ENCODE measurements at regions not wholly inside any gene's neighbourhood (a gene's known extent, or its start where the extent isn't known, plus 50 kb on each side); places are given as distances from the start of the nearest gene placed in this dataset.

- no peak overlapping the region for H3K27ac ChIP-seq (ENCODE audit: low read depth in 1 of 2, low read length in 1 of 2)
- H3K9me3 ChIP-seq (ENCODE audit: control insufficient read depth in 4 of 4, insufficient read depth in 3 of 4, low read length in 3 of 4), result peaks cover 0 to 2% (median 0%) of the 10 kb centered on the region in 4 donors
- no peaks in the 10 kb centered on the region for H3K27me3 ChIP-seq (ENCODE audit: control insufficient read depth in 3 of 3, insufficient read depth in 3 of 3, low read length in 2 of 3)
- DNase-seq (no peak), ATAC-seq (ENCODE audit: insufficient read depth, low FRiP score) (no peak)
- H3K4me1 ChIP-seq (ENCODE audit: control insufficient read depth in 5 of 5, insufficient read depth in 5 of 5, low read length in 5 of 5), result no peaks in the 10 kb centered on the region
- TF ChIP-seq, protein P1, sequence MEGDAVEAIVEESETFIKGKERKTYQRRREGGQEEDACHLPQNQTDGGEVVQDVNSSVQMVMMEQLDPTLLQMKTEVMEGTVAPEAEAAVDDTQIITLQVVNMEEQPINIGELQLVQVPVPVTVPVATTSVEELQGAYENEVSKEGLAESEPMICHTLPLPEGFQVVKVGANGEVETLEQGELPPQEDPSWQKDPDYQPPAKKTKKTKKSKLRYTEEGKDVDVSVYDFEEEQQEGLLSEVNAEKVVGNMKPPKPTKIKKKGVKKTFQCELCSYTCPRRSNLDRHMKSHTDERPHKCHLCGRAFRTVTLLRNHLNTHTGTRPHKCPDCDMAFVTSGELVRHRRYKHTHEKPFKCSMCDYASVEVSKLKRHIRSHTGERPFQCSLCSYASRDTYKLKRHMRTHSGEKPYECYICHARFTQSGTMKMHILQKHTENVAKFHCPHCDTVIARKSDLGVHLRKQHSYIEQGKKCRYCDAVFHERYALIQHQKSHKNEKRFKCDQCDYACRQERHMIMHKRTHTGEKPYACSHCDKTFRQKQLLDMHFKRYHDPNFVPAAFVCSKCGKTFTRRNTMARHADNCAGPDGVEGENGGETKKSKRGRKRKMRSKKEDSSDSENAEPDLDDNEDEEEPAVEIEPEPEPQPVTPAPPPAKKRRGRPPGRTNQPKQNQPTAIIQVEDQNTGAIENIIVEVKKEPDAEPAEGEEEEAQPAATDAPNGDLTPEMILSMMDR (IDR thresholded peaks at IDR 0.05; ENCODE audit: control extremely low read depth, extremely low read depth), result no peak
- no peak overlapping the region for H3K4me3 ChIP-seq
- no peaks in the 10 kb centered on the region for H3K36me3 ChIP-seq (ENCODE audit: control insufficient read depth in 4 of 4, insufficient read depth in 4 of 4, low read length in 4 of 4)
- no peak overlapping the region for H3K9ac ChIP-seq (ENCODE audit: insufficient read depth in 1 of 2, low read length in 2 of 2)
- WGBS, 2 donors, result 77 to 84% methylated on average over 5 of the region's 5 CpGs
Observed at GRCh38 chr1:98336472-98337083, 324.9 kb upstream of the SNX7 start.

GRCh38 chr1:98333936-98334335 lies 327.6 kb upstream of the SNX7 start:
- no peak overlapping the region for H3K4me3 ChIP-seq

DNA sequence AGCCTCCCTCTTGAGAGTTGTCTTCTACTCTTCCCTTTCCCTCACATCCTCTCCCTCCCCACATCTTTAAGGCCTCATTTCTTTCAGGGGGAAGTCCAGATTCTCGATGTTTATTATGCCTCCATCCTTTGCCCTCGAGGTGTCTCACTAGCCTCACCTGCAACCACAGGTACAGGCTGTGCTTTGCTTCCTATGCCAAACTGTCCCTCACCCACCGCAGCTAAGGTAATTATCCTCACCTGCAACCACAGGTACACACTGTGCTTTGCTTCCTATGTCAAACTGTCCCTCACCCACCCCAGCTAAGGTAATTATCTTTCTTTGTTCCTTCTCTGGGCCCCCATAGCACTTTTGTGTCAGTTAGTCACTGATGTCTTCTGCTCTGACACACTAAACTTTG lies 328.1 kb upstream of the SNX7 start:
- no peaks in the 10 kb centered on the region for H3K36me3 ChIP-seq (ENCODE audit: control insufficient read depth in 4 of 4, insufficient read depth in 4 of 4, low read length in 4 of 4)
- H3K27ac ChIP-seq (ENCODE audit: low read depth in 1 of 2, low read length in 1 of 2), result no peak overlapping the region
- WGBS, 2 donors, result 88 to 95% methylated on average over 3 of the region's 3 CpGs
- peaks cover 0 to 2% (median 0%) of the 10 kb centered on the region in 4 donors for H3K9me3 ChIP-seq (ENCODE audit: control insufficient read depth in 4 of 4, insufficient read depth in 3 of 4, low read length in 3 of 4)
- DNase-seq, result no peak
- no peak overlapping the region for H3K9ac ChIP-seq (ENCODE audit: insufficient read depth in 1 of 2, low read length in 2 of 2)
- H3K4me3 ChIP-seq, result no peak overlapping the region
- TF ChIP-seq, protein P1 (IDR thresholded peaks at IDR 0.05; ENCODE audit: control extremely low read depth, extremely low read depth), result no peak
- H3K4me1 ChIP-seq (ENCODE audit: control insufficient read depth in 5 of 5, insufficient read depth in 5 of 5, low read length in 5 of 5), result no peaks in the 10 kb centered on the region
- ATAC-seq (ENCODE audit: insufficient read depth, low FRiP score), result no peak
- no peaks in the 10 kb centered on the region for H3K27me3 ChIP-seq (ENCODE audit: control insufficient read depth in 3 of 3, insufficient read depth in 3 of 3, low read length in 2 of 3)

More at GRCh38 chr1:98333936-98334335, 327.6 kb upstream of the SNX7 start:
- Histone ChIP-seq H3K4me1 (ENCODE audit: control insufficient read depth in 5 of 5, insufficient read depth in 5 of 5, low read length in 5 of 5) (no peaks in the 10 kb centered on the region), H3K9me3 (ENCODE audit: control insufficient read depth in 4 of 4, insufficient read depth in 3 of 4, low read length in 3 of 4) (peaks cover 0 to 2% (median 0%) of the 10 kb centered on the region in 4 donors), H3K27ac (ENCODE audit: low read depth in 1 of 2, low read length in 1 of 2) (no peak overlapping the region), H3K27me3 (ENCODE audit: control insufficient read depth in 3 of 3, insufficient read depth in 3 of 3, low read length in 2 of 3) (no peaks in the 10 kb centered on the region), H3K9ac (ENCODE audit: insufficient read depth in 1 of 2, low read length in 2 of 2) (no peak overlapping the region), H3K36me3 (ENCODE audit: control insufficient read depth in 4 of 4, insufficient read depth in 4 of 4, low read length in 4 of 4) (no peaks in the 10 kb centered on the region)
- TF ChIP-seq, protein P1 (IDR thresholded peaks at IDR 0.05; ENCODE audit: control extremely low read depth, extremely low read depth), result no peak
- DNase-seq (no peak), ATAC-seq (ENCODE audit: insufficient read depth, low FRiP score) (no peak)
- 88 to 91% methylated on average over 3 of the region's 3 CpGs for WGBS, 2 donors
